HG03558 (cell line): ENCODE measurements at regions not wholly inside any gene's neighbourhood (a gene's known extent, or its start where the extent isn't known, plus 50 kb on each side); places are given as distances from the start of the nearest gene placed in this dataset.

Experiments used
- ATAC-seq: cut with Tn5 transposase; IDR thresholded peaks from one replicate; pipeline ENCODE4 v1.9.1; 2021; ENCODE audit warnings: moderate number of reproducible peaks; ENCODE audit not compliant: unreplicated experiment; ENCODE audit errors: extremely low read depth

DNA sequence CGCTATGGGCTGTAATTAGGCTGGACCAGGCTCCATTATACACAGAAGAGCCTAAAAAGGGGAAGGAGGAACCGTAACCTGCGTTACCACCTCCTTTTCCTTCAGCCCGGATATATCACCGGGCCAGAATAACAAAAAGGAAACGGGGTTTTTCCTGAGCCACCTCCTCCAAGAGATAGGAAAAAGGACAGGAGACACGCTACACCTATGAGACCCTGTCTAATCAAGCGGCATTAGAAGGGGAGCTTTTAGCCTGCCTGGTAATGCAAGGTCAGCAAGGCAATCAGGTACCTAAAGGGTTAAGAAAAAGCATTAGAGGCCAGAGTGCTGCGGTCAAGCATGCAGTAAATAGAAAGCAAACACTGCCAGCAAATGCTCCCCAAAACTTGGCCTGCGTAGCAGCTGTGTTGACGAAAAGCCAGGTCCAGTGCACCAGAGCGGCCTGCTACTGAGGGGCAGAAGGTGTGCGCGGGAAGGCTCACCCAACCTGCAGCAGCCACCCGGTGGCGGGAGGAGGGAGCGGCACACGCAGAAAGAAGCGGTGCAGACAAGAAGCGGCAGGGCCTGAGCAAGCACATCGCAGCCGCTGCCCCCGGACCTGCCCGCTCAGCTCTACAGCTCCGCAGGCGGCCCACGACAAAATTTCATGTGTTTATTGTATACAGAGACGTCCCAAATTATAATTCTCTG lies 1466.1 kb downstream of the UQCRFS1 start:
- no peak for ATAC-seq

DNA sequence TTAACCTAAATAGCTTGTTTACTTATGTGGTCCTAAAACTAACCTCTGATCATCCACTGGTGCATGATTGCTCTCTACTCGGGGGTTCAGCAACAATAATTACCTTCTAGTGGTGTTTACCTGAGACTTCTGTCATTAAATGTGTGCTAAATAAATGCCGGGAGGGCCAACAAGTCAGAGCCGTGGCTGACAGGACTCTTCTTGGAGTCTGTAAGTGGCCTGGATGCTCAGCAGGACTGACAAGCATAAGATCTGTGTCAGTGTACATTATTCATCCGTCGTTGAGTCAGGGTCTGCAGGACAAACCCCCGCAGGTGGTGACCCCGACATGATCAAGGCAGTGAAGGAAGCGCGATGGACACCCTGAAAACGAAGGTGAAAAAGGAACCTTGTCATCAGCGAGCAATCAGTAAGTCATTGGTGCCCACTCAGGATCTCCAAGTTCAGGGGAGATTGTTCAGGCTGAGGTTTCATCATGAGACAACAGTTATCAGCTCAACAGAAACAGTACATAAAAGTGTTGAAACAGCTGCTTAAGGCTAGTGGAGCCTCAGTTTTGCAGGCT lies 1466.9 kb downstream of the UQCRFS1 start:
- ATAC-seq = no peak

DNA sequence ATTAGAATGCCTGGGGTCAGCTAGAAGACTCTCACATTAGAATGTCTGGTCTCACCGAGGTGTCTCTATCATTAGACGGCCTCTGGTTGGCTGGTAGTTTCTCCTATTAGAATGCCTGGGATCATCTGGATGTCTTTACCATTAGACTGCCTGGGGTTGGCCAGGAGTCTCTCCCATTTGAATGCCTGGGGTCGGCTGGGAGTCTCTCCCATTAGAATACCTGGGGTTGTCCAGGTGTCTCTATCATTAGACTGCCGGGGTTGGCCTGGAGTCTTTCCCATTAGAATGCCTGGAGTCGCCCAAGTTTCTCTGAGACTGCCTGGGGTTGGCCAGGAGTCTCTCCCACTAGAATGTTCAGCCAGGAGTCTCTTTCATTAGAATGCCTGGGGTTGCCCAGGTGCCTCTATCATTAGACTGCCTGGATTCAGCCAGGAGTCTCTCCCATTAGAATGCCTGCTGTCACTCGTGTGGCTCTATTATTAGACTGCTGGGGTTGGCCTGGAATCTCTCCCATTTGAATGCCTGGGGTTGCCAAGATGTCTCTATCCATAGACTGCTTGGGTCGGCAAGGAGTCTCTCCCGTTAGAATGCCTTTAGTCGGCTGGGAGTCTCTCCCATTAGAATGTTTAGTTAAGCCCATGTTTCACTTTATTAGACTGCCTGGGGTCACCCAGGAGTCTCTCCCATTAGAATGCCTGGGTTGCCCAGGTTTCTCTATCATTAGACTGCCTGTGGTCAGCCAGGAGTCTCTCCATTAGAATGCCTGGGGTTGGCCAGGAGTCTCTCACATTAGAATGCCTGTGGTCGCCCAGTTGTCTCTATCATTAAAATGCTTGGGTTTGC lies 1467.8 kb downstream of the UQCRFS1 start:
- ATAC-seq = no peak

- ATAC-seq = no peak
These were observed 1470.9 kb downstream of the UQCRFS1 start for GRCh38 chr19:27742041-27742440.

DNA sequence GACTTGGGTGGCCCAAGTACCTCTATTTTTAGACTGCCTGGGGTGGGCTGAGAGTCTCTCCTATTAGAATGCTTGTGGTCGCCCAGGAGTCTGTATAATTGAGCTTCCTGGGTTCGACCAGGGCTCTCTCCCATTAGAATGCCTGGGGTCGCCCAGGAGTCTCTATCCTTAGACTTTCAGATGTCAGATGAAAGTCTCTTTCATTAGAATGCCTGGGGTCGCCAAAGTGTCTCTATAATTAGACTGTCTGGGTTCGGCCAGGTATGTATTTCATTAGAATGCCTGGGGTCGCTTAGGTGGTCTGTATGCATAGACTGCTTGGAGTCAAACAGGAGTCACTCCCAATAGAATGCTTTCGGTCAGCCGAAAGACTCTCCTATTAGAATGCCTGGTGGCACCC lies 1471.7 kb downstream of the UQCRFS1 start:
- no peak for ATAC-seq

DNA sequence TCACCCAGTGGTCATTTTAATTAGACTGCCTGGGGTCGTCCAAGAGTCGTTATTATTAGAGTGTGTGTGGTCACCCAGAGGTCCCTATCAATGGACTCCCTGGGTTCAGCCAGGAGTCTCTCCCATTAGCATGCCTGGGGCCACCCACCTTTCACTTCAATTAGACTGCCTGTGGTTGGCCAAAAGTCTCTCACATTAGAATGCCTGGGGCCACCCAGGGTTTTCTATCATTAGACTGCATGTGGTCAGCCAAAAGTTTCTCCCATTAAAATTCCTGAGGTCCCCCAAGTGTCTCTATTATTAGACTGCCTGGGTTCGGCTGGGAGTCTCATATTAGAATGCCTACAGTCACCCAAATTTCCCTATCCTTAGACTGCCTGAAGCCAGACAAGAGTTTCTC lies 1472.6 kb downstream of the UQCRFS1 start:
- ATAC-seq = no peak

DNA sequence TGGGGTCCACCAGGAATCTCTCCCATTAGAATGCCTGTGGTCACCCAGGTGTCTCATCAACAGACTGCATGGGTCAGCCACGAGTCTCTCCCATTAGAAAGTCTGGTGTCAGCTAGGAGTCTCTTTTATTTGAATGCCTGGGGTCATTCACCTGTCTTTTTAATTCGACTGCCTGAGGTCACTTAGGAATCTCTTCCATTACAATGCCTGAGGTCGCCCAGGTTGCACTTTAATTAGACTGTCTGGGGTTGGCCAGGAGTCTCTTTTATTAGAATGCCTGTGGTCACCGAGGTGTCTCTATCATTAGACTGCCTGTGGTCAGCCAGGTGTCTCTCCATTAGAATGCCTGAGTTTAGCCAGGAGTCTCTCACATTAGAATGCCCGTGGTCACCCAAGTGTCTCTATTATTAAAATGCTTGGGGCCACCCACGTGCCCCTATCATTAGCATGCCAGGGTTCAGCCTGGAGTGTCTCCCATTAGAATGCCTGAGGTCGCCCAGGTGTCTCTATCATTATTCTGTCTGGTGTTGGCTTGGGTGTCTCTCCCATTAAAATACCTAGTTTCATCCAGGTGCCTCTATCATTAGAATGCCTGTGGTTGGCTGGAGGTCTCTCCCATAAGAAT lies 1474.3 kb downstream of the UQCRFS1 start:
- ATAC-seq = no peak

DNA sequence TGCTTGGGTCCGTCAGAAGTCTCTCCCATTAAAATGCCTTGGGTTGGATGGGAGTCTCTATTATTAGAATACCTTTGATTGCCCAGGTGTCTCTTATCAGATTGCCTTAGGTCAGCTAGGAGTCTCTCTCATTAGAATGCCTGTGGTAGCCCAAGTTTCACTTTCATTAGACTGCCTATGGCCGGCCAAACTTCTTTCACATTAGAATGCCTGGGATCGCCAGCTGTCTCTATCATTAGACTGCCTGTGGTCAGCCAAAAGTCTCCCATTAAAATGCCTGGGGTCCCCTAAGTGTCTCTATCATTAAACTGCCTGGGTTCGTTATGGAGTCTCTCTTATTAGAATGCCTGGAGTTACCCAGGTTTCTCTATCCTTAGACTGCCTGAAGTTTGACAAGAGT lies 1476.7 kb downstream of the UQCRFS1 start:
- ATAC-seq = no peak

- no peak for ATAC-seq
These were observed 1477.6 kb downstream of the UQCRFS1 start for GRCh38 chr19:27735314-27735713.

DNA sequence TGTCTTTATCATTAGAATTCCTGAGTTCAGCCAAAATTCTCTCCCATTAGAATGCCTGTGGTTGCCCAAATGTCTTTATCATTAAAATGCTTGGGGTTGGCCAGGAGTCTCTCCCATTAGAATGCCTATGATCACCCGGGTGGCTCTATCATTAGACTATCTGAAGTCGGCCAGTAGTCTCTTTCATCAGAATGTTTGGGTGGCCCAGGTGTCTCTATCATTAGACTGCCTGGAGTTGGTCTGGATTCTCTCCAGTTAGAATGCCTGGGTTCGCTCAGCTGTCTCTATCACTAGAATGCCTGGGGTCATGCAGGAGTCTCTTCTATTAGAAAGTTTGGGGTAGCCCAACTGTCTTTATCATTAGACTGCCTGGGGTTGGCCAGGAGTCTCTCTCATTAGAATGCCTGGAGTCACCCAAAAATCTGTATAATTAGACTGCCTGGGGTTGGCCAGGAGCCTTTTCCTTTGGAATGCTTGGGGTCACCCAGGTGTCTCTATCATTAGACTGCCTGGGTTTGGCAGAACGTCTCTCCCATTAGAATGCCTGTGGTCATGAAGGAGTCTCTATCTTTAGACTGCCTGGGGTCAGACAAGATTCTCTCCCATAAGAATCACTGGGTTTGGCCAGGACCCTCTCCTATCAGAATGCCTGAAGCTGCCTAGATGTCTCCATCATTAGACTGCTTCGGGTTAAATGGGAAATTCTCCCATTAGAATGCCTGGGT lies 1478.3 kb downstream of the UQCRFS1 start:
- no peak for ATAC-seq

- ATAC-seq = no peak
These were observed 1479.2 kb downstream of the UQCRFS1 start for GRCh38 chr19:27733551-27734266.

GRCh38 chr19:27729332-27729731 lies 1483.6 kb downstream of the UQCRFS1 start:
- no peak for ATAC-seq

- no peak for ATAC-seq
These were observed 1490.3 kb downstream of the UQCRFS1 start for GRCh38 chr19:27722625-27723024.

GRCh38 chr19:27720155-27720554 lies 1492.8 kb downstream of the UQCRFS1 start:
- ATAC-seq = no peak

DNA sequence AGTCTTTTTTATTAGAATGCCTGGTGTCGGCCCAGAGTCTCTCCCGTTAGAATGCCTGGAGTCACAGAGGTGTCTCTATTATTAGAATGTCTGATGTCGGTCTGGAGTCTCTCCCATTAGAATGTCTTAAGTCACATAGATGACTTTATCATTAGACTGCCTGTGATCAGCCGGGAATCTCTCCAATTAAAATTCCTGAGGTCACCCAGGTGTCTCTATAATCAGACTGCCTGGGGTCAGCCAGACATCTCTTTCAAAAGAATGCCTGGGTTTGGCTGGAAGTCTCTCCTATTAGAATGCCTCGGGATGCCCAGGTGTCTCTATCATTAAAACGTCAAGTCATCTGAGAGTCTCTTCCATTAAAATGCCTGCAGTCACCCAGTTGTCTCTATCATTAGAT lies 1493.9 kb downstream of the UQCRFS1 start:
- no peak for ATAC-seq

- ATAC-seq = no peak
These were observed 1494.7 kb downstream of the UQCRFS1 start for GRCh38 chr19:27718234-27718633.

DNA sequence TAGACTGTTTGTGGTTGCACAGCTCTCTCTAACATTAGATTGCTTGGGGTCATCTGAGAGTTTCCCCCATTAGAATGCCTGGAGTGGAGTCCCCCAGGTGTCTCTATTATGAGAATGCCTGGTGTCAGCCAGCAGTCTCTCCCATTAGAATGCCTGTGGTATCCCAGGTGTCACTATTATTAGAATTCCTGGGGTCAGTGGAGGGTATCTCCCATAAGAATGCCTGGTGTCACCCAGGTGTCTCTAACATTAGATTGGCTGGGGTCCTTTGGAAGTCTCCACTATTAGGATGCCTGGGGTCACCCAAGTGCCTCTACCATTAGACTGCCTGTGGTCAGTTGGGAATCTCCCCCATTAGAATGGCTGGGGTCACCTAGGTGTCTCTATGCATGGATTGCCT lies 1495.1 kb downstream of the UQCRFS1 start:
- ATAC-seq = no peak

- ATAC-seq = no peak
These were observed 1496.0 kb downstream of the UQCRFS1 start for GRCh38 chr19:27716922-27717321.

DNA sequence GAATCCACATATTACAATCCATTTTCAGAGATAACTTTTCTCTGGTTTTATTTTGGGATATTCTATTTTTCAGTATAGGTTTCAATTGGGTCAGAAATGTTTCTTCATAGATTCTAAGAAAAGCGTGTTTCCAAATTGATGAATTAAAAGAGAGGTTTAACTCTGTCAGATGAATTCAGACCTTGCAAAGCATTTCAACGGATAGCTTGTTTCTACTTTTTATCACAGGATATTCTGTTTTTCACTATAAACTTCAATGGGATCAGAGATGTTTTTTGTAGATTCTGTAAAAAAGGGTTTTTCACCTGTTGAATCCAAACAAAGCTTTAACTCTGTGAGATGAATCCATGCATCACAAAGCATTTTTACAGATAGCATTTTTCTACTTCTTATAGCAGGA lies 1498.1 kb downstream of the UQCRFS1 start:
- no peak for ATAC-seq

GRCh38 chr19:27709496-27709895 lies 1503.5 kb downstream of the UQCRFS1 start:
- no peak for ATAC-seq
